K562 (cell line): ENCODE measurements at regions not wholly inside any gene's neighbourhood (a gene's known extent, or its start where the extent isn't known, plus 50 kb on each side); places are given as distances from the start of the nearest gene placed in this dataset.

Experiments
- ATAC-seq: fragments of 200-7000 bp; cut with Tn5 transposase; 3 replicates; pipeline ENCODE4 v1.9.1; 2020; ENCODE audit warnings: moderate library complexity
- BruUV-seq: library from RNA; stranded (reverse); fragments of 400-500 nt; replicated peaks from 2 replicates; lab custom pipeline; 2021; lab: Mats Ljungman, UMichigan
- CTCF ChIA-PET: fragments of 300-600 bp; formaldehyde crosslinking; extraction: SDS; loops from one replicate; lab custom pipeline; 2021; ENCODE audit warnings: low intra/inter-chr PET ratio; lab: Yijun Ruan, JAX
- POLR2A ChIA-PET: fragments of 300-600, 350-650 bp; sonication (Branson Sonifier 250); formaldehyde crosslinking; extraction: SDS; loops from one replicate; lab custom pipeline; 2021; ENCODE audit warnings: antibody characterized with exemption, inconsistent platforms; lab: Yijun Ruan, JAX
- DNase-seq, 4 experiments: peaks; one replicate each; pipeline versions ENCODE4 v3.0.0 to v3.0.0-alpha.2; 2011 to 2018; ENCODE audit warnings: low spot score in 3 of 4, mixed read lengths in 3 of 4; ENCODE audit errors: extremely low read depth in 1 of 4
- FAIRE-seq: peaks from 2 replicates; lab custom pipeline; 2011; peaks lifted over from hg19 to GRCh38; lab: Jason Lieb, UNC
- H2AFZ ChIP-seq: 2 replicates; pipeline ENCODE4 v1.6.0; 2011; ENCODE audit warnings: low read depth, low read length, control low read depth, inconsistent platforms
- H3K27ac ChIP-seq: fragments of 200-600 bp; 3 replicates; pipeline ENCODE4 v1.8.0; 2011; ENCODE audit warnings: low read depth, mild to moderate bottlenecking, control low read depth, inconsistent platforms, low read length, moderate library complexity, mixed read lengths; ENCODE audit errors: extremely low read depth
- H3K27me3 ChIP-seq, 2 experiments: fragments of 300-600 bp in 1 of 2; 2 replicates in 1 of 2; 3 replicates in 1 of 2; pipeline versions ENCODE4 v1.6.0 to v1.8.0; 2011; ENCODE audit warnings: inconsistent platforms in 2 of 2, low read length in 2 of 2, mild to moderate bottlenecking in 1 of 2, mixed read lengths in 1 of 2, moderate library complexity in 1 of 2; ENCODE audit not compliant: control insufficient read depth in 2 of 2, insufficient read depth in 2 of 2
- H3K36me3 ChIP-seq: fragments of 300-600 bp; 3 replicates; pipeline ENCODE4 v1.8.0; 2011; ENCODE audit warnings: mild to moderate bottlenecking, low read length, inconsistent platforms; ENCODE audit not compliant: control insufficient read depth, insufficient read depth
- H3K4me1 ChIP-seq, 2 experiments: fragments of 200-600 bp in 1 of 2; replicated peaks in 1 of 2; 2 replicates in 1 of 2; 3 replicates in 1 of 2; pipeline versions ENCODE4 v1.5.1 to v1.8.0; 2011; ENCODE audit warnings: inconsistent platforms in 2 of 2, low read length in 2 of 2, mild to moderate bottlenecking in 1 of 2, mixed read lengths in 1 of 2, moderate library complexity in 1 of 2; ENCODE audit not compliant: control insufficient read depth in 2 of 2, insufficient read depth in 2 of 2
- H3K4me2 ChIP-seq: 2 replicates; pipeline ENCODE4 v1.6.1; 2011; ENCODE audit warnings: low read length, control low read depth, inconsistent platforms, mixed read lengths; ENCODE audit not compliant: insufficient read depth
- H3K4me3 ChIP-seq: fragments of 200-600 bp; sonication (generic), shearing (Covaris generic); 2 replicates; pipeline ENCODE4 v1.5.1; 2016; ENCODE audit warnings: control low read depth, inconsistent platforms
- H3K79me2 ChIP-seq: fragments of 200-600 bp; 3 replicates; pipeline ENCODE4 v1.8.0; 2011; ENCODE audit warnings: low read length, inconsistent platforms; ENCODE audit not compliant: control insufficient read depth, insufficient read depth
- H3K9ac ChIP-seq, 2 experiments: 2 replicates each; pipeline versions ENCODE4 v1.6.0 to v1.6.1; 2011; ENCODE audit warnings: low read depth in 2 of 2, low read length in 2 of 2, control low read depth in 1 of 2, inconsistent platforms in 1 of 2, mild to moderate bottlenecking in 1 of 2, mixed read lengths in 1 of 2; ENCODE audit not compliant: insufficient read depth in 1 of 2
- H3K9me1 ChIP-seq: one replicate; pipeline ENCODE4 v1.6.0; 2011; ENCODE audit warnings: inconsistent platforms, mild to moderate bottlenecking, low read length, moderate library complexity; ENCODE audit not compliant: control insufficient read depth, insufficient read depth
- H3K9me3 ChIP-seq: replicated peaks from 2 replicates; pipeline ENCODE4 v1.5.1; 2011; ENCODE audit warnings: low read depth, low read length, inconsistent platforms; ENCODE audit not compliant: control insufficient read depth, insufficient read depth
- H4K20me1 ChIP-seq: replicated peaks from 2 replicates; pipeline ENCODE4 v1.6.1; 2011; ENCODE audit warnings: low read length, inconsistent platforms, mixed read lengths; ENCODE audit not compliant: control insufficient read depth, insufficient read depth
- CEBPG ChIP-seq, 3 experiments: fragments of 200-800 bp in 1 of 3; sonication (Bioruptor generic) in 1 of 3; sonication (generic) in 1 of 3; formaldehyde crosslinking in 1 of 3; IDR thresholded peaks in 2 of 3; conservative IDR thresholded peaks in 1 of 3; 2 replicates each; pipeline versions ENCODE4 v1.6.1 to v1.8.0; 2016 to 2022; ENCODE audit warnings: missing compliant biosample characterization in 2 of 3, missing genetic modification characterization in 2 of 3, mild to moderate bottlenecking in 1 of 3, missing genetic modification reagents in 1 of 3
- NFIX ChIP-seq: fragments of 250-450 bp; sonication (Bioruptor Pico); IDR thresholded peaks from 2 replicates; pipeline ENCODE4 v1.4.0; 2020; ENCODE audit warnings: low read depth, mild to moderate bottlenecking, moderate library complexity
- PKNOX1 ChIP-seq: fragments of 450-650 bp; IDR thresholded peaks from 2 replicates; pipeline ENCODE4 v1.6.1; 2016
- POLR2G ChIP-seq: fragments of 200-400 bp; formaldehyde crosslinking; IDR thresholded peaks from 2 replicates; pipeline ENCODE4 v1.6.1; 2017; ENCODE audit warnings: low read depth, mild to moderate bottlenecking, antibody characterized with exemption, low read length, moderate library complexity
- RBM15 ChIP-seq: fragments of 200-400 bp; formaldehyde crosslinking; IDR thresholded peaks from 2 replicates; pipeline ENCODE4 v1.6.1; 2018; ENCODE audit warnings: mild to moderate bottlenecking, low read length, moderate library complexity; ENCODE audit not compliant: insufficient read depth
- ZBTB8A ChIP-seq: fragments of 450-650 bp; IDR thresholded peaks from 2 replicates; pipeline ENCODE4 v1.6.1; 2018; ENCODE audit warnings: mild to moderate bottlenecking, moderate library complexity; ENCODE audit not compliant: partially characterized antibody
- ZNF184 ChIP-seq: sonication (generic); formaldehyde crosslinking; IDR thresholded peaks from 2 replicates; pipeline ENCODE4 v1.5.0; 2020; ENCODE audit warnings: missing genetic modification reagents
- WGBS: fragments of 100-300 bp; shearing (Covaris generic); methylation state at CpG from one replicate; pipeline ENCODE4 v1.1.6; 2016; ENCODE audit warnings: low coverage, mixed read lengths; ENCODE audit not compliant: insufficient coverage; ENCODE audit errors: missing lambda C conversion rate; 5-methylcytosine and 5-hydroxymethylcytosine counted together
- in situ Hi-C: fragments of 300-500 bp; cut with MboI; formaldehyde crosslinking; loops from 4 replicates; pipeline ENCODE4 v1.15.0; 2018; ENCODE audit warnings: inconsistent platforms, mixed read lengths
- intact Hi-C: fragments of 100-400 bp; cut with micrococcal nuclease; formaldehyde crosslinking; loops from 2 replicates; pipeline ENCODE4 v1.14.2; 2022
- TF ChIP-seq, protein P1 (sequence below), 2 experiments: fragments of 450-650 bp; conservative IDR thresholded peaks; 2 replicates each; pipeline ENCODE4 v1.6.1; 2017; ENCODE audit warnings: mild to moderate bottlenecking in 2 of 2, moderate library complexity in 2 of 2

DNA sequence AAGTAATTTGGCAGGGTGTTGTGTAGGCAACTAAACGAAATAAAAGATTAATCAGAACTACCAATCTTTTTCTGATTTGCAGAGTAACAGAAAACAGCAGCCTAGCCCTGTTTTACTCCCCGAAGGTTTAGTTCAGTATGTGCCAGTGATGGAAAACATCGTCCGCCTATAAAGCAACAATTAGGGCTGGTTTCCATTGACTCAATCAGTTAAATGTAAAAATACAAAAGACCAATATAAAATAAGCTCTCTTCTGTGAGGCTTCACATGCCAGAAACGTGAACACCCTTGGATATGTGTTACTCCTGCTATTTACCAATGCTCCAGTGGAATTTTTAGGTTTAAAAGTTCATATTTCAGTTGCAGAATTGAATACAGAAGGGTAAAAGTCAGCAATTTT, 210.5 kb upstream of the RSPO3 start:
- DNase-seq (no peak), FAIRE-seq (no peak), ATAC-seq (no peak)
- no peak overlapping the region for H3K27ac ChIP-seq
- POLR2A ChIA-PET: no interaction called here
- no peaks in the 10 kb centered on the region for H3K9me3 ChIP-seq
- no peaks in the 10 kb centered on the region for H3K4me1 ChIP-seq
- in situ Hi-C loops (no loop called here), intact Hi-C loops (no loop called here)
- H4K20me1 ChIP-seq: no peaks in the 10 kb centered on the region
- no peaks in the 10 kb centered on the region for H3K9me1 ChIP-seq
- TF ChIP-seq RBM15 (no peak), CEBPG (CRISPR knock-in tag; IDR thresholded peaks at IDR 0.05) (no peak), CEBPG (tag; conservative IDR thresholded peaks at IDR 0.05 in 1 of 2, IDR thresholded peaks at IDR 0.05 in 1 of 2) (no peak), NFIX (CRISPR knock-in tag) (no peak), PKNOX1 (no peak), ZBTB8A (no peak), POLR2G (no peak), ZNF184 (CRISPR knock-in tag) (no peak)
- TF ChIP-seq, protein P1, sequence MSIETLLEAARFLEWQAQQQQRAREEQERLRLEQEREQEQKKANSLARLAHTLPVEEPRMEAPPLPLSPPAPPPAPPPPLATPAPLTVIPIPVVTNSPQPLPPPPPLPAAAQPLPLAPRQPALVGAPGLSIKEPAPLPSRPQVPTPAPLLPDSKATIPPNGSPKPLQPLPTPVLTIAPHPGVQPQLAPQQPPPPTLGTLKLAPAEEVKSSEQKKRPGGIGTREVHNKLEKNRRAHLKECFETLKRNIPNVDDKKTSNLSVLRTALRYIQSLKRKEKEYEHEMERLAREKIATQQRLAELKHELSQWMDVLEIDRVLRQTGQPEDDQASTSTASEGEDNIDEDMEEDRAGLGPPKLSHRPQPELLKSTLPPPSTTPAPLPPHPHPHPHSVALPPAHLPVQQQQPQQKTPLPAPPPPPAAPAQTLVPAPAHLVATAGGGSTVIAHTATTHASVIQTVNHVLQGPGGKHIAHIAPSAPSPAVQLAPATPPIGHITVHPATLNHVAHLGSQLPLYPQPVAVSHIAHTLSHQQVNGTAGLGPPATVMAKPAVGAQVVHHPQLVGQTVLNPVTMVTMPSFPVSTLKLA (conservative IDR thresholded peaks at IDR 0.05): no peak
- 2% methylated on average over 5 of the region's 5 CpGs for WGBS
- H3K4me2 ChIP-seq: no peak overlapping the region
- no peaks in the 10 kb centered on the region for H3K36me3 ChIP-seq
- no peak overlapping the region for H3K4me3 ChIP-seq
- CTCF ChIA-PET: no interaction called here
- no peaks in the 10 kb centered on the region for H3K79me2 ChIP-seq
- no peak overlapping the region for H2AFZ ChIP-seq
- no TSS peak for BruUV-seq
- H3K9ac ChIP-seq: no peak overlapping the region
- no peaks in the 10 kb centered on the region for H3K27me3 ChIP-seq
